Right forelimb (tissue), 1 donor: ENCODE measurements at regions not wholly inside any gene's neighbourhood (a gene's known extent, or its start where the extent isn't known, plus 50 kb on each side); places are given as distances from the start of the nearest gene placed in this dataset.

Experiments
- DNase-seq: peaks from one replicate; pipeline ENCODE4 v3.0.0-alpha.2; 2018

GRCh38 chr9:78808048-78808447 is 511.1 kb downstream of the PSAT1 start:
- DNase-seq: no peak

- DNase-seq: no peak
These were observed 514.8 kb downstream of the PSAT1 start for GRCh38 chr9:78811622-78812276.

GRCh38 chr9:78812665-78813064 is 515.7 kb downstream of the PSAT1 start:
- DNase-seq: no peak

GRCh38 chr9:78813602-78814180 is 516.8 kb downstream of the PSAT1 start:
- DNase-seq: no peak

- DNase-seq: no peak
These were observed 524.3 kb downstream of the PSAT1 start for GRCh38 chr9:78821126-78821822.

- no peak for DNase-seq
These were observed 529.6 kb downstream of the PSAT1 start for GRCh38 chr9:78826527-78826926.

GRCh38 chr9:78828521-78828920 is 531.6 kb downstream of the PSAT1 start:
- no peak for DNase-seq

GRCh38 chr9:78830301-78830700 is 533.4 kb downstream of the PSAT1 start:
- no peak for DNase-seq

GRCh38 chr9:78831726-78832125 is 534.8 kb downstream of the PSAT1 start:
- DNase-seq: no peak

GRCh38 chr9:78835928-78836450 is 539.1 kb downstream of the PSAT1 start:
- DNase-seq: no peak

GRCh38 chr9:78839252-78839651 is 542.3 kb downstream of the PSAT1 start:
- DNase-seq: no peak

- DNase-seq: no peak
These were observed 551.1 kb downstream of the PSAT1 start for GRCh38 chr9:78848061-78848460.

GRCh38 chr9:78856144-78856543 is 559.2 kb downstream of the PSAT1 start:
- no peak for DNase-seq

GRCh38 chr9:78856781-78857180 is 559.9 kb downstream of the PSAT1 start:
- no peak for DNase-seq

GRCh38 chr9:78857373-78858225 is 560.7 kb downstream of the PSAT1 start:
- DNase-seq: no peak

- DNase-seq: no peak
These were observed 561.3 kb downstream of the PSAT1 start for GRCh38 chr9:78858266-78858665.

GRCh38 chr9:78860801-78861475 is 564.0 kb downstream of the PSAT1 start:
- no peak for DNase-seq

GRCh38 chr9:78863531-78863930 is 566.6 kb downstream of the PSAT1 start:
- no peak for DNase-seq

- no peak for DNase-seq
These were observed 568.8 kb downstream of the PSAT1 start for GRCh38 chr9:78865737-78866136.

- DNase-seq: no peak
These were observed 569.5 kb downstream of the PSAT1 start for GRCh38 chr9:78866207-78867132.

GRCh38 chr9:78871086-78871451 is 574.1 kb downstream of the PSAT1 start:
- DNase-seq: no peak
